Body of pancreas (tissue), 4 donors: ENCODE measurements at regions not wholly inside any gene's neighbourhood (a gene's known extent, or its start where the extent isn't known, plus 50 kb on each side); places are given as distances from the start of the nearest gene placed in this dataset.

Source experiments
- CTCF ChIP-seq, 7 experiments: fragments of 450-650 bp in 4 of 7; fragments of 200-600 bp in 3 of 7; sonication (generic) in 3 of 7; IDR thresholded peaks; one replicate each; pipeline ENCODE4 v1.5.1; 2016 to 2019; ENCODE audit warnings: antibody characterized with exemption in 7 of 7
- POLR2A ChIP-seq, 3 donors: fragments of 450-650 bp; IDR thresholded peaks; one replicate each; pipeline ENCODE4 v1.6.1; 2016; ENCODE audit warnings: antibody characterized with exemption in 3 of 3, mild to moderate bottlenecking in 2 of 3

- no peak for TF ChIP-seq CTCF (IDR thresholded peaks at IDR 0.05)
- no peak for TF ChIP-seq POLR2A (IDR thresholded peaks at IDR 0.05)
These were observed 215.8 kb downstream of the CTTN start for GRCh38 chr11:70614034-70614681.
